Liver (tissue), 7 donors: ENCODE measurements at regions not wholly inside any gene's neighbourhood (a gene's known extent, or its start where the extent isn't known, plus 50 kb on each side); places are given as distances from the start of the nearest gene placed in this dataset.

Experiments used
- DNase-seq: peaks from one replicate; pipeline ENCODE4 v3.0.0-alpha.2; 2017; ENCODE audit warnings: low spot score
- H3K27ac ChIP-seq, 2 donors: one replicate each; pipeline ENCODE4 v1.7.0; 2013; ENCODE audit warnings: inconsistent platforms in 2 of 2, low read length in 2 of 2, control low read depth in 1 of 2, low read depth in 1 of 2, mild to moderate bottlenecking in 1 of 2
- H3K27me3 ChIP-seq, 4 donors: one replicate each; pipeline versions ENCODE4 v1.6.1 to v1.7.0; 2013; ENCODE audit warnings: low read length in 3 of 4, inconsistent platforms in 1 of 4, mild to moderate bottlenecking in 1 of 4, moderate library complexity in 1 of 4; ENCODE audit not compliant: control insufficient read depth in 4 of 4, insufficient read depth in 4 of 4
- H3K36me3 ChIP-seq, 4 donors: one replicate each; pipeline versions ENCODE4 v1.6.1 to v1.7.0; 2013; ENCODE audit warnings: low read length in 3 of 4, mild to moderate bottlenecking in 3 of 4, low read depth in 1 of 4, moderate library complexity in 1 of 4; ENCODE audit not compliant: control insufficient read depth in 4 of 4, insufficient read depth in 3 of 4
- H3K4me1 ChIP-seq, 4 donors: one replicate each; pipeline versions ENCODE4 v1.6.1 to v1.7.0; 2013; ENCODE audit warnings: low read length in 3 of 4, mild to moderate bottlenecking in 3 of 4, moderate library complexity in 1 of 4; ENCODE audit not compliant: control insufficient read depth in 4 of 4, insufficient read depth in 4 of 4
- H3K4me3 ChIP-seq, 3 donors: one replicate each; pipeline versions ENCODE4 v1.6.1 to v1.7.0; 2013; ENCODE audit warnings: low read length in 3 of 3, control low read depth in 1 of 3, low read depth in 1 of 3, mild to moderate bottlenecking in 1 of 3
- H3K9ac ChIP-seq, 2 donors: one replicate each; pipeline ENCODE4 v1.7.0; 2013; ENCODE audit warnings: low read length in 2 of 2, mild to moderate bottlenecking in 2 of 2, moderate library complexity in 2 of 2, control low read depth in 1 of 2, low read depth in 1 of 2
- H3K9me3 ChIP-seq, 4 donors: one replicate each; pipeline versions ENCODE4 v1.6.1 to v1.7.0; 2013; ENCODE audit warnings: low read length in 3 of 4; ENCODE audit not compliant: control insufficient read depth in 4 of 4
- CTCF ChIP-seq: fragments of 150-350 bp; IDR thresholded peaks from 2 replicates; pipeline ENCODE4 v1.5.1; 2017; ENCODE audit warnings: improper control_type of control experiment, low read depth, low read length; ENCODE audit not compliant: missing input control
- EGR1 ChIP-seq, 2 donors: IDR thresholded peaks; 2 replicates each; pipeline ENCODE4 v1.6.1; 2016 to 2018; ENCODE audit warnings: antibody characterized with exemption in 2 of 2, low read depth in 2 of 2
- FOXA1 ChIP-seq: IDR thresholded peaks from 2 replicates; pipeline ENCODE4 v1.6.1; 2016; ENCODE audit warnings: antibody characterized with exemption
- FOXA2 ChIP-seq: IDR thresholded peaks from 2 replicates; pipeline ENCODE4 v1.6.1; 2016; ENCODE audit warnings: antibody characterized with exemption
- GABPA ChIP-seq, 2 donors: IDR thresholded peaks in 1 of 2; conservative IDR thresholded peaks in 1 of 2; 2 replicates each; pipeline ENCODE4 v1.6.1; 2016; ENCODE audit warnings: antibody characterized with exemption in 2 of 2, mild to moderate bottlenecking in 1 of 2, moderate library complexity in 1 of 2
- HNF4A ChIP-seq, 2 donors: conservative IDR thresholded peaks; 2 replicates each; pipeline ENCODE4 v1.6.1; 2016; ENCODE audit warnings: antibody characterized with exemption in 2 of 2, mild to moderate bottlenecking in 2 of 2
- HNF4G ChIP-seq: IDR thresholded peaks from 2 replicates; pipeline ENCODE4 v1.6.1; 2016; ENCODE audit warnings: antibody characterized with exemption
- JUND ChIP-seq, 2 donors: IDR thresholded peaks; 2 replicates each; pipeline ENCODE4 v1.6.1; 2016; ENCODE audit warnings: antibody characterized with exemption in 2 of 2
- NR2F2 ChIP-seq: IDR thresholded peaks from 2 replicates; pipeline ENCODE4 v1.6.1; 2016; ENCODE audit warnings: antibody characterized with exemption
- RAD21 ChIP-seq, 2 donors: IDR thresholded peaks; 2 replicates each; pipeline ENCODE4 v1.6.1; 2016; ENCODE audit warnings: antibody characterized with exemption in 2 of 2, mild to moderate bottlenecking in 2 of 2
- REST ChIP-seq: IDR thresholded peaks from 2 replicates; pipeline ENCODE4 v1.6.1; 2016; ENCODE audit warnings: antibody characterized with exemption, mild to moderate bottlenecking
- RXRA ChIP-seq, 2 donors: IDR thresholded peaks; 2 replicates each; pipeline ENCODE4 v1.6.1; 2017 to 2018; ENCODE audit warnings: antibody characterized with exemption in 2 of 2, mild to moderate bottlenecking in 1 of 2
- SP1 ChIP-seq: IDR thresholded peaks from 2 replicates; pipeline ENCODE4 v1.6.1; 2018; ENCODE audit warnings: antibody characterized with exemption, mild to moderate bottlenecking
- TAF1 ChIP-seq: conservative IDR thresholded peaks from 2 replicates; pipeline ENCODE4 v1.6.1; 2016; ENCODE audit warnings: antibody characterized with exemption, mild to moderate bottlenecking
- YY1 ChIP-seq: IDR thresholded peaks from 2 replicates; pipeline ENCODE4 v1.6.1; 2016; ENCODE audit warnings: antibody characterized with exemption, mild to moderate bottlenecking
- ZBTB33 ChIP-seq: IDR thresholded peaks from 2 replicates; pipeline ENCODE4 v1.6.1; 2016; ENCODE audit warnings: antibody characterized with exemption
- TF ChIP-seq, protein P1 (sequence below): IDR thresholded peaks from 2 replicates; pipeline ENCODE4 v1.6.1; 2016; ENCODE audit warnings: antibody characterized with exemption
- TF ChIP-seq, protein P2 (sequence below): IDR thresholded peaks from 2 replicates; pipeline ENCODE4 v1.6.1; 2016; ENCODE audit warnings: antibody characterized with exemption
- donor health status: healthy.
- donor health status: healthy.
- donor health status: healthy.
- donor health status: healthy.

DNA sequence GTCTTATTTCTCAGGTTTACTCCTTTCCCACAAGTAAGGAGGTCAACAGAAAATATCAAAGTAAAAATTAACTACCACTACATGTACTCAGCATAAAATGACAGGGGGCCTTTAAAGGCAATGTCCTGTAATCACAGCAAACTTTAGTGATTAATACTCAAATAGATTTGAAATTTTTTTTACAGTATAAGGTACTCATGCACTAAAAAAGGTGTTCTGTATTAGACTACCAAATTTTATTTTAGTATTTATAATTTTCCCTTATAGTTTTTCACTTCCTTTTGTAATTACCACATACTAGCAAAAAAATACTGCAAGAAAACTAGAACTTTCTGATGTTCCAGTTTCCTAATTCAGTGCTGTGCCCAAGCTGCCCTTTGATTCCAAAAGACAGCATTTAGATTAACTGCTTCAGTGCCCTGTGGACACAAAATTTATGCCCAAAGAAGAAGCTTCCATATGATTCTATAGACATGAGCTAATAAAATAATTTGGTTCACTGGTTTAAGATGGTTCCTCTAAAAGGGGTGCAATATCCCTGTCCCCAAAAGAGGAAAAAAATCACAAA is 70.6 kb downstream of the KLF12 start:
- no peaks in the 10 kb centered on the region for H3K9me3 ChIP-seq
- H3K4me1 ChIP-seq = peaks cover 0 to 26% (median 9%) of the 10 kb centered on the region in 4 donors
- no peak overlapping the region for H3K9ac ChIP-seq
- no peak overlapping the region for H3K4me3 ChIP-seq
- H3K36me3 ChIP-seq = no peaks in the 10 kb centered on the region
- TF ChIP-seq REST = no peak
- no peak for TF ChIP-seq NR2F2
- TF ChIP-seq, protein P1, sequence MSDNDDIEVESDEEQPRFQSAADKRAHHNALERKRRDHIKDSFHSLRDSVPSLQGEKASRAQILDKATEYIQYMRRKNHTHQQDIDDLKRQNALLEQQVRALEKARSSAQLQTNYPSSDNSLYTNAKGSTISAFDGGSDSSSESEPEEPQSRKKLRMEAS = peak; percentile 47
- no peak for TF ChIP-seq TAF1
- no peak for TF ChIP-seq JUND (IDR thresholded peaks at IDR 0.05)
- no peak for TF ChIP-seq GABPA (IDR thresholded peaks at IDR 0.05 in 1 of 2, conservative IDR thresholded peaks at IDR 0.05 in 1 of 2)
- peak in 1 of 2 donors; percentile 30 for TF ChIP-seq RXRA (IDR thresholded peaks at IDR 0.05)
- TF ChIP-seq HNF4G = peak; percentile 12
- TF ChIP-seq, protein P2, sequence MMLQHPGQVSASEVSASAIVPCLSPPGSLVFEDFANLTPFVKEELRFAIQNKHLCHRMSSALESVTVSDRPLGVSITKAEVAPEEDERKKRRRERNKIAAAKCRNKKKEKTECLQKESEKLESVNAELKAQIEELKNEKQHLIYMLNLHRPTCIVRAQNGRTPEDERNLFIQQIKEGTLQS = no peak
- TF ChIP-seq ZBTB33 = no peak
- no peak for TF ChIP-seq CTCF
- peak in 1 of 2 donors; percentile 25 for TF ChIP-seq RAD21 (IDR thresholded peaks at IDR 0.05)
- no peak for TF ChIP-seq SP1
- no peak for TF ChIP-seq FOXA1
- TF ChIP-seq HNF4A (conservative IDR thresholded peaks at IDR 0.05) = peak; percentile 64 to 83
- TF ChIP-seq FOXA2 = no peak
- no peak for TF ChIP-seq EGR1 (IDR thresholded peaks at IDR 0.05; ENCODE audit: low read depth in 2 of 2)
- TF ChIP-seq YY1 = peak; percentile 25
- H3K27me3 ChIP-seq = no peaks in the 10 kb centered on the region
- no peak for DNase-seq
- H3K27ac ChIP-seq = peak overlapping the region; percentile 14 to 16
